ENCODE measurements at regions not wholly inside any gene's neighbourhood (a gene's known extent, or its start where the extent isn't known, plus 50 kb on each side); places are given as distances from the start of the nearest gene placed in this dataset.

GRCh38 chr2:193583638-193584400 lies 1389.1 kb upstream of the TMEFF2 start:
- DNase-seq: no peak

DNA sequence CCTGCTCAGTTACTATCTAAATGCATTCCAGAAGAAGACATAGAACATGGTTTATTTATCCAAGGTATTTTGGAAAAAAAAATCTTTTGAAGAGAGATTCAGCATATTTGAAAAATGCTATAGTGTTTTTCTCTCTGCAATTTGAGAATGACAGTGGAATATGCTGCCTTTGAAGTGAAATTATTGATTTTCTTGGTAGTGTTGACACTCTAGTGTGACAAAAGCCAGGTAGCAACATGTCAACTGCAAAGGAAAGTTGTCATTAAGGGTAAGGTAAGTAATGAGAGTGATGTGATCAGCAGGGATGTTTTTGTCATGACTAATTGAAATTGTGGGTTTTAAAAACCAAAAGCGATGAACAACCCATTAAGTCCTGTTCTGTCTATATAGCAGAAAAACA lies 1387.1 kb upstream of the TMEFF2 start:
- no peak for DNase-seq

DNA sequence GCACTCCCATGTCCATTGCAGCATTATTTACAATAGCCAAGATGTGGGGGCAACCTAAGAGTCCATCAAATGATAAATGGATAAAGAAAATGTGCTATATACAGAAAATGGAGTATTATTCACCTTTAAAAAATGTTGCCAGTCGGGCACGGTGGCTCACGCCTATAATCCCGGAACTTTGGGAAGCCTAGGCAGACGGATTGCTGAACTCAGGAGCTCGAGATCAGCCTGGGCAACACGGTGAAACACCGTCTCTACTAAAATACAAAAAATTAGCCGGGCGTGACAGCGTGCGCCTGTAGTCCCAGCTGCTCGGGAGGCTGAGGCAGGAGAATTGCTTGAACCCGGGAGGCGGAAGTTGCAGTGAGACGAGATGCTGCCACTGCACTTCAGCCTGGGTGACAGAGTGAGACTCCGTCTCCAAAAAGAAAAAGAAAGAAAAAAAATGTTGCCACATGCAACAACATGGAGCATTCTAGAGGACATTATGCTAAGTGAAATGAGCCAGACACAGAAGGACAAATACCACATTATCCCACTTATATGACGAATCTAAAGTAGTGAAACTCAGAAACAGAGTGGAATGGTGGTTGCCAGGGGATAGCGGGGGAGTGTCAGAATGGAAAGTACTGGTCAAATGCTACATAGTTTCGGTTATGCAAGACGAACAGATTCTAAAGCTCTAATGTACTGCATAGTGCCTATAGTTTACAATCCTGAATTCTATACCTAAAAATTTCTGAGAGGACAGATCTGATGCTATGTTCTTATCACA lies 1385.6 kb upstream of the TMEFF2 start:
- no peak for DNase-seq

- DNase-seq: no peak
Measured at GRCh38 chr2:193566886-193567285, 1372.2 kb upstream of the TMEFF2 start.

DNA sequence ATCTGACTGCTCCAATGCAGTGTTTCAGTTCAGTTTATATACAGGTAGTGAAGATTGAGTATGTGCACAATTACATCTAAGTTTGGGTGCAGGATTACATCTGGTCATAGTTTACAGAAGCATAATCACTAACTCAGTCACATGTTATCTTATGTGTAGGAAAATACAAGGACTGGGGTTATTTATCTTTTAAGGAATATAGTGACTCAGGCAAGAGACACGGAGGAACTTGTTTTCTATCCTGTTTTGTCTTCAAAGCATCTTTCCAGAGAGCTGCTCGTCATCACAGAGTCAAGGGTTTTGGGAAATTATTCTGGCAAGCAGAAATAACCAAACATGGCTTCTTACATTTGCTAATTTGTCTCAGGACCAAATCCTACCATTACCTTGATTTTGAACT lies 1371.5 kb upstream of the TMEFF2 start:
- DNase-seq: no peak

- DNase-seq: no peak
Measured at GRCh38 chr2:193562031-193562430, 1367.3 kb upstream of the TMEFF2 start.

GRCh38 chr2:193561054-193561453 lies 1366.3 kb upstream of the TMEFF2 start:
- DNase-seq: no peak

DNA sequence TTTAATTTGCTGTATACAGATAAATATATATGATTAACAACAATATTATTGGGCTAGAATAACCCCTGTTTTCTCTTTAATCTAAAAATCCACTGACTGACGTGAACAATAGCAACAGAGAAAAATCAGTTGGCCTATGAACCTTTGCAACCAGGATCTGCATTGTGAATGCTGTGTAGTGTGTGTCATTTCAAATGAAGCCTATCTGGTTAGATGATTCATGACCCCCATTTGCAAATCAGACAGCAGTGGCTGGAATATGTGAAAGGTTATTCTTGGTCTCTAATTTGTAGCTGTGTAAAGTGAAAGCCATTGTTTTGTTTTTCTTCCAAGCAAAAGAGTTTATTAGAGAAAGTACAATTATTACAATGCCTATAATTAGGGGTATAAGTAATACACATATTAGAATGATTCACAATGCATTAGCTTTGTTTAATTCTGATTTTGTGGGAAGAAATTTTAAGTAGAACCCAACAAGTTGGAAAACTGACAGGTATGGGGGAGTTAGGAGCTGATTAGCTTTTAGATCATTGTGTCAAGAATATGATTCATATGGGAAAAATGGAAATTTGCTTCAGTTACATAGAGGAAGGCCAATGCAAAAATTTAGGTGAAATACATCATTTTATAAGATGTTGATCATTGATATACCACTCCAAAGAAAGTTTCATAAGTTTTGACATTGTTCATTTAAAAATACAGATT lies 1362.2 kb upstream of the TMEFF2 start:
- no peak for DNase-seq

DNA sequence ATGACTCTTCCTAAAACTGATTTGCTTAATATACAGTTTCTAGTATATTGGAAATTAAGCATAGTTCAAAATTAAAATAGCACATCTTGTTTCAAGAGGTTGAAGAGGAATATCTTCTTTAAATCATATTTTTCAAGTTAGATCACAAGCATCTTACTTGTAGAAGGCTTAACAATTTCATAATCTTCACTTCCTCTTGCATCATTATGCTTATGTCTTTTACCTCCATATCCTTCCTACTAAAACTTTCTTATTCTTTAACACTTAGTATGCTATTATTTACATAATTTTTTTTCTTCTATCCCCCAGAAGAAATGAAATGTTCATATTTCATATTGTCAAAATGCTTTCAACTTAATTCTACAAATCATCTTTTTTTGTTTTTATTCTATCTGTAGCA lies 1354.9 kb upstream of the TMEFF2 start:
- no peak for DNase-seq

DNA sequence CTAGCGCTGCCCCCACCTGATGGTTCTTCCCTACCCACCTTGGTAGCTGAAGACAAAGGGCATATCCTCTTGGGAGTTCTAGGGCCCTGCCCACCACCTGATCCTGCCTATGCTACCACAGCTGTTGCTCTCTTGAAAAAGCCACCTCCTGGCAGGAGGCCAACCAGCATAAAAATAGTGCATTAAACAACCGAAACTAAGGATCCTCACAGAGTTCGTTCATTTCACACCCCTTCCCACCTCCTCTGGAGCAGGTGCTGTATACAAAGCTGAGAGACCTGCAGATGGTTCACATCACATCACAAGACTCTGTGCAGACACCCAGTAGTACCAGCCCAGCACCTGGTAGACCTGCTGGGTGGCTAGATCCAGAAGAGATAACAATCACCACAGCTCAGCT lies 1348.0 kb upstream of the TMEFF2 start:
- DNase-seq: no peak

GRCh38 chr2:193539188-193539587 lies 1344.5 kb upstream of the TMEFF2 start:
- no peak for DNase-seq

GRCh38 chr2:193538061-193538460 lies 1343.3 kb upstream of the TMEFF2 start:
- DNase-seq: no peak

DNA sequence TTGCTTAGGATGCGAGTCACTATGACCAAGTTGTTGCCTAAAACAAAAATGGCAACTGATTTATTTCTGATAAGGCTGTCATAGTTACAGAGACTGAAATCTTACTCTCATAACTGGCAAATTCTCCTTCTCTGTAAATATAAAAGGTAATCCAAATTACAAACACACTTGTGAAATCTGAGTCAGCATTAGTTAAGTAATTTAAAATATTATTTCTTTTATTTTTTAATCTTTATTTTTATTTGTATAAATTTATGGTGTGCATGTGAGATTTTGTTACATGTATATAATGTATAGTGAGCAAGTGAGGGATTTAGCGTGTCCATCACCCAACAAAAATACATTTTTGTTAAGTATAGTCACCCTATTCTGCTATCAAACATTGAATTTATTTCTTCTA lies 1342.8 kb upstream of the TMEFF2 start:
- no peak for DNase-seq

DNA sequence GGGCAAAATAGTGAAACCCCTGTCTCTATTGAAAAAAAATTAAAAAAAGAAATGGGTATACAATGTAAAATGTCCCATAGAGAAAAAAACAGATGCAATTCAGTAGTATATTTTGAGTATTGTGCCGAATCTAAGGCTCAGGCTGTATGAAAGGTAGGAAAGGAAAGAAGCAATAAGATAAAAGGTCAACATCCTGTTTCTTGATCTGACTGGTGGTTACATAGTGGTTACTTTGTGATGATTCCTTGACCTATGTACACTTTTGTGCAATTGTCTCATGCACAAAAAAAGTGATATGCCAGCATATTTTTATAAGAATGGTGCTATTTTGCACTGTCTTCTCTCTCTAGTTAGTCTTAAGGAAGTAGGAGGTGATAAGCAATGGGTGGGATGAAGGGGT lies 1333.7 kb upstream of the TMEFF2 start:
- no peak for DNase-seq

DNA sequence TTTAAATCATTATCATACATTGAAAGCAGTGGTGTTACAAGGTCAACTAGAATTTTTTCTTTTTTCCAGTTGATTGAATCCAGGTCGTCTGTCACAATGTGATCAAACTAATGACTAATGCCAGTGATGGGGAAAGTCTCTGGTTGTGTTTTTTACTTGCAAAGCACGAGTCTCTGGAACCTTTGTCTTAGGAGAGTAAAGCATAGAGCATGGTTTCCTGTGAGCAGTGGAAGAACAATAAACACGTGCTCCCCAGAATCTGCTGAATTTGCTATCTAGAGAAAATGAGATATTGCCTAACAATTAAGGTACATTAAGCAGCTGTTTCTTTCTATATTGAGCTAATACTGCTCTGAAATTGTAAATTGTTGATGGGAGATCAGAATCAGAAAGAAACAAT lies 1332.4 kb upstream of the TMEFF2 start:
- DNase-seq: no peak

- no peak for DNase-seq
Measured at GRCh38 chr2:193523662-193524061, 1328.9 kb upstream of the TMEFF2 start.

- DNase-seq: no peak
Measured at GRCh38 chr2:193521523-193521922, 1326.8 kb upstream of the TMEFF2 start.

DNA sequence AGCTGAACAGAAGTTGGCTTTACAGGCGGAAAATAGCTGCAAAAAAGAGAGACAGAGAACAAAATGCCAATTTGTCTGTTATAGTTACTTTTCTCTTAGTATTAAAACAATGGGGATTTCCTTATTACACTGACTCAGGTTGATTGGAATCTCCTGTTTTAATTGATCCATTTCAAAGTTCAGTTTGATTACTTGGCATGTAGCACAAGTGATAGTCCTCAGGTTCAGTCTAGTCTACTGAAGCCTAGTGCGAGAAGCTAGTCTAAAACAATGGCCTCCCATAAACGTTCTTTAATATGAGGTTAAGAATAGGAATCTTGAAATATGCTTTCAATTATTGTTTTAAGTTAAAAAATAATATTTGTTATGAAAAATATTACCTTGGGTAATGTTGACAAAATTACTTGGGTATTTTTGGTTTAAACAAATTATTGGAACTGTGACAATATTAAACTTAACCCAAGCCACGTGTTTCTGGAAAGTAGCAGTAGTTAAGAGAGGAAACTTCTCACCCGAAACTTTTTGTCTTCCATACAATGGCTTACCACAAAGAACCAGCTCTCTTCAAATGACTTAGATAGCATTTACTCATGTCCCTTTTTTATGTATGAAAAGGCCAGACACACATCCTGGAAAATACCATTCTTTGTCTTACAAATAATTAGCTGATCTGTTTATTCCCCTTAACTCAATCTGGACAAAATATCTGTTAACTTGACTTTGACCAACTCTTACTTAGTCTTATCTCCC lies 1326.2 kb upstream of the TMEFF2 start:
- no peak for DNase-seq

GRCh38 chr2:193518041-193518817 lies 1323.5 kb upstream of the TMEFF2 start:
- DNase-seq: no peak

DNA sequence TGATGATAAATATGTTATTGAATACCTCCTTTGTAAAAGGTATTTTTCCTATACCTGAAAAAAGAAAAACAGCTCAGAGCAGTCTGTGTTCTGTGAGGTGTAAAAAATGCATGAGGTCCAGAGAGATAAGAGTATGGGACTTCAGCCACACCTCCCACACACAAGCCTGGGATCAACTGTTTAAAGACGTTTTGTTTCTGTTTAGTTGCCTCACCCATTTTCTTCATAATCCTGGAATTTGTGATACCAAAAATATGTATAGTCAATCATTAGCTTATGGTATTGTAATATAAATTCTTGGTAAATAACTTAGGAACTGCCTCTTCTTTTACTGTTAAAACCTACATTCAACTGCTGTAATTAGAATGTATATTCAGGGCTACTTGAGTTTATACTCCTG lies 1322.9 kb upstream of the TMEFF2 start:
- no peak for DNase-seq

DNA sequence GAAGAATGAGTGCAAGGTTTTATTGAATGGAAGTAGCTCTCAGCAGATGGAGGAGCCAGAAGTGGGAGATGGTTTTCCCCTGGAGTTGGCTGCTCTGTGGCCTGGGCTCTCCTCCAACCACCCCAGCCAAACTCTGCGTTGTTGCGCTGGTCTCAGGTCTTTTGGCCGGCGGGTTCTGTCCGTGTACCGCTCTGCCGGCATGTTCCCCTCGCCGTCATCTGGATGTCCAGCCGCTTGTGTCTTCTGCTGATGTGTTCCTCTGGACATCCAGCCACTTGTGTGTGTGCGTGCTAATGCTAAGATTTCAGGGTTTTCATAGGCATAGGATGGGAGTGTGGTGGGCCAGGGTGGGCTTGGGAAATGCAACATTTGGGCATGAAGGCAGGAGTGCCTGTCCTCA lies 1311.3 kb upstream of the TMEFF2 start:
- DNase-seq: no peak

DNA sequence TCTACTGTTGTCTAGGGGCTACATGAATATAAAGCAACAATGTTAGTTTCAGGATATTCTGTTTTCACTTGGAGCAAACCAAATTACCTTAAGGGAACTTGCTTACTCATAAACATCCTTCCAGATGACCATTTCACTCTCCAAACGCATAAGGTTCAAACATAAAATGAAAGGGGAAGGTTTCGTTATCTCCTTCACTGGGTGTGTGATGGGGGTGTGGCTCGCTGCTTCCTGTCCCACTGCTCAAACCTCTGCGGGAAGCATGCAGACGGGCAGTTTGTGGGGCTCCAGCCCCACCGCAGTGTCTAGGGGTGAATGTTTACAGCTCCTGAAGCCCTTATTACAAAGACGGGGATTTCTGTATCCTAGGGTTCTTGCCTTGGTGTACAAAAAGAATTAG lies 1310.9 kb upstream of the TMEFF2 start:
- DNase-seq: no peak

Data from effector CD4-positive, alpha-beta T cell (primary cell).